GM19328 (cell line): ENCODE measurements at regions not wholly inside any gene's neighbourhood (a gene's known extent, or its start where the extent isn't known, plus 50 kb on each side); places are given as distances from the start of the nearest gene placed in this dataset.
"Not testable (repeated sequence)": the region's sequence is repeated elsewhere in the genome, so short reads cannot be mapped to it uniquely, and the experiment has no call there.

ENCODE experiments used
- ATAC-seq: cut with Tn5 transposase; IDR thresholded peaks from one replicate; pipeline ENCODE4 v1.9.1; 2021; ENCODE audit warnings: mild to moderate bottlenecking, moderate library complexity; ENCODE audit not compliant: unreplicated experiment

GRCh38 chrX:45524296-45524695 is 323.6 kb upstream of the DIPK2B start:
- ATAC-seq: no peak

- no peak for ATAC-seq
Measured at GRCh38 chrX:45518552-45518951, 317.9 kb upstream of the DIPK2B start.

GRCh38 chrX:45517090-45517973 is 316.7 kb upstream of the DIPK2B start:
- ATAC-seq: no peak

DNA sequence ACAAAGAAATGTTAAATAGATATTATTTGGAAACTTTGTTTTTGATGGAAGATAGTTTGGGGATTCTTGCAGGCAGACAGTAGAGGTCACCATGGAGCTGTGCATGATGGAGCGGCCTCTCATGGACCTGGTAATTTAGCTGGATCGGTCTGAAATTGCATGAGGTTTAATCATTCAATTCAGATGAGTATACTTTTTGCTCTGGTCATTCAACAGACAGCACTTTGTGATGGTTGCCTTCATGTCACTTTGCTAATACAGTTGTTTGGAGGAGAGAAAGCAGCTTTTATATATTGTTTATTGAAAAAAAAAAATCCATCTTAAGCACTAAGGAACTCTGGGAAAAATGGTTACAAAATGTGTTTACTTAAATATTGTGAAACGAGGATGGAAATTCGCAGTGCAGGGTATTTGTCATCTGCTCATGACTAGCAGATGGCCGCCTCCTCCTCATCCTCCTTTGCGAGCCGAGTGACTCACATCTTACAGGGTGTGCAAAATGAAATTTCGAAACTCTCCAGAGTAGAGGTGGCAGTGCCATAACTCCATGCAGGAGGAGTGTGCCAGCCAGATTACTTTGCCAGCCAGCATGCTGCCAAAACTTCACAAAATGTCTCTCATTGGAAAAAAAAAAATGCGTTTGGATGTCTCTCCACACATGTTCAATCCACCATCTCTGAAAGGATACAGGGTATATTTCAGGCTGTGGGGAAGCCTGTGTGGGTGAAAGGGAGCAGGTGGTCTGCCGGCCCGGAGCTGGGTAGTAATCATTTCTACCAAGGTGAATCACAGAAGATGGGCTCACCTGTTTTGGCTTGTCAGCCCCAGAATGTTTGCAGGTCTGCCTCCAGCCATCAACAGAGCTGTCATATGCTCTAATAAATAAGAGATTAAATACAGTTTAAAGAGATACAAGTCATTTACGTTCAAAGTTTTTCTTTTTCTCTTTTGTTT is 314.9 kb upstream of the DIPK2B start:
- ATAC-seq: no peak

- no peak for ATAC-seq
Measured at GRCh38 chrX:45513042-45513441, 312.4 kb upstream of the DIPK2B start.

DNA sequence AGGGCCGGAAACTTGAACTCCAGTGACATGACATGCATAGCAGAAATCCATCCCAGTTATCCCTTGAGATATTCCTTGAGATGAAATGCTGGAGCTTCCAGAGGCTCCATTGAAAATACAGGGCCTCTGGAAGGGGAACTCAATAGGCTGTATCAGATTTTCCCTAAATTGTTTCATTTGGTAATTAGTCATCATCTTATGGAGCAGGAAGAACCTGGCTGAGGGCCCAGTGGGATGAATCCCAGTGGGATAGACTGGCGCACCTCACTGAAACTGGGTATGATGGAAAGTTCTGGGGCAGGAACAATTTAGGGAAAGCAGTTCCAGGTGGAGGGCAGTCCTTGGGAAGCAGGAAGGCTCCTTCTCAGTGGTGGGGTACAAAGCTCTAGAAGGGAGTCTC is 307.8 kb upstream of the DIPK2B start:
- ATAC-seq: no peak

GRCh38 chrX:45506149-45506730 is 305.6 kb upstream of the DIPK2B start:
- ATAC-seq: no peak

DNA sequence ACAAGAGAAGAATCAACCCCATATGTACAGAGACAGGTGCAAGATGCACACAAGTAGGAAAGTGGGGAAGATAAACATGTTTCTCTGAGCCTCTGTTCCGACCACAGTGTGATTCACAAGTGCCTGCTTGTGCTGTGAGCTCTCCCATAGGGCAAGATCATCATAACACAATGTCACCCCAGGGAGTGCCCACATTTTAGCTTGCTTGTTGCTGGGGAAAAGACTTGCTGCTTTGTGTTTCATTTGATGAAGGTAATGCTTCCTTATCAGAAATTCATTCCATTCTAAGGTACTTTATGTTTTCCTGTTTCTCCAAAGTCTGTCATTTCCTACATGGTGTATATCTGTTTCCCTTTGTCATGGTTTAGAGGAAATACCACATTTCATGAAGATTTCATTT is 304.5 kb upstream of the DIPK2B start:
- no peak for ATAC-seq

- ATAC-seq: not testable (repeated sequence)
Measured at GRCh38 chrX:45503787-45504362, 303.2 kb upstream of the DIPK2B start.

DNA sequence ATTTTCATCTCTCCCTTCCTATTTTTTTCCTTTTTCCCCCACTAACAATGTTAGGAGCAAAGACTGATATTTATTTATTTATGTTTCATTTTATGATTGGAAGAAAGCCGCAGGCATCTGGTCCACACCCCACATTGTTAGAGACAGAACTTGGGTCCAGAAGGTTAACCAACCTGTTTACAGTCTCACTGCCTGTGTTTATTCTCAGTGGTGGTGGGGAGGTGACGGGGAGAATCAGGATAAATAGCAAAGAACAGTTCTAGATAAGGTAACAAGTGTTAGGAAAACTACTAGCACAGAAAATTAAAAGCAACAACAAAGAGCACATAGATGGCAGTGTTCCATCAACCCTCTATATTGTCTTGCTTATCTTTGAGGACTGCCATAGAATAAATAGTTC is 301.7 kb upstream of the DIPK2B start:
- ATAC-seq: no peak

GRCh38 chrX:45497290-45497689 is 296.6 kb upstream of the DIPK2B start:
- no peak for ATAC-seq

DNA sequence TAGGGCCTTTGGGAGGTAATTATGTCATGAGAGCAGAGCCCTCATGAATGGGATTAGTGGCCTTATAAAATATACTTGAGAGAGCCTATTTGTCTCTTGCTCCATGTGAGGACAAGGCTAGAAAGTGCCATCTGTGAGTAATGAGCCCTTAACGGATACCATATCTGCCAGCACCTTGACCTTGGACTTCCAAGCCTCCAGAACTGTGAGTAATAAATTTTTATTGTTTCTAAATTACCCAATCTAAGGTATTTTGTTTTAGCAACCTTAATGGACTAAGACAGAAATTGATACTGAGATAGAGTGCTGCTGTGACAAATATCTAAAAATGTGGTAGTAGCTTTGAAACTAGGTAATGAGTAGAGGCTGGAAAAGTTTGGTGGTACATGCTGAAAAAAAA is 285.0 kb upstream of the DIPK2B start:
- no peak for ATAC-seq

GRCh38 chrX:45479835-45480422 is 279.3 kb upstream of the DIPK2B start:
- no peak for ATAC-seq

- ATAC-seq: no peak
Measured at GRCh38 chrX:45479196-45479834, 278.6 kb upstream of the DIPK2B start.

GRCh38 chrX:45472968-45473367 is 272.3 kb upstream of the DIPK2B start:
- ATAC-seq: no peak

- not testable (repeated sequence) for ATAC-seq
Measured at GRCh38 chrX:45467537-45467936, 266.9 kb upstream of the DIPK2B start.

- ATAC-seq: not testable (repeated sequence)
Measured at GRCh38 chrX:45455732-45456131, 255.1 kb upstream of the DIPK2B start.

DNA sequence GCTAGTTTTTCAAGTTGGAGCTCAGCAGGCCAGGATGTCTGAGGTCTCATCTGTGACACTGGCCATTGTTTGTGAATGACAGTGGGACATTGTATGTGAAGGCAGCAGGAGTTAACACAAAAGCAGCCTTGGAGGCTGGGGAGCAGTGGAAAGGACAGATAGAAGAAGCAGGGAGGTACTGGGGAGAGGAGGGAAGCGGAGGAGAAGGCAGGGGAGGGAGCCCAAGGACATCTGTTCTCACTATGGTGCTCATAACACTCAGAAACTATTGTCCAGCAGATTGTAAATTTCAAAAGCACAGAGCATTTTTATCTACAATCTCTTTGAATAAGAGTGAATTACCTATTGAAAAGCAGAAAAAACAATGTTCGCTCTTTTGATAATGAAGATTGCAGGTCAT is 253.6 kb upstream of the DIPK2B start:
- ATAC-seq: no peak

DNA sequence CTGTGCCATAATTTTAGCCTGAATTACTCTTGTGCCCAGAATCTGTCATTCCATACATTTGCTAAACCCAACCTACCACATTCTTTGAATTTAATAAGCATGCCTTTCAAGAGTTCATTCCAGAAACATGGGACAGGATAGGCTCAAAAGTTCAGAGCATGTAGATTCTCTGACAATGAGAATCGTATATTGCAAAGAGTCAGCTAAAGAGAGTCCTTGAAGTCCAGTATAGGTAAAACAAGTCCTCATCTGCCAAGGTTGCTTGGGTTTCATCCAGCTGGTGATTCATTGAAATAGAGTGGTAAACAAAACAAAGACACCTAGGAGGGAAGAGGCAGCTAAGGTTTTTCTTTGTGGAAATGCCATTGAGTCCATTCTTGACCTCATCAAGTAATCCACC is 249.3 kb upstream of the DIPK2B start:
- ATAC-seq: no peak

- ATAC-seq: no peak
Measured at GRCh38 chrX:45447995-45448394, 247.3 kb upstream of the DIPK2B start.
